Neural progenitor cell (in vitro differentiated cells): ENCODE measurements at regions not wholly inside any gene's neighbourhood (a gene's known extent, or its start where the extent isn't known, plus 50 kb on each side); places are given as distances from the start of the nearest gene placed in this dataset.

Experiments
- DNase-seq: peaks from one replicate; pipeline ENCODE4 v3.0.0-alpha.2; 2016; ENCODE audit warnings: low spot score
- H2AFZ ChIP-seq: fragments of 200-600 bp; sonication (generic); replicated peaks from 2 replicates; pipeline ENCODE4 v1.6.1; 2016; ENCODE audit warnings: antibody characterized with exemption
- H3F3A ChIP-seq: fragments of 200-600 bp; sonication (generic); 2 replicates; pipeline ENCODE4 v1.6.1; 2016; ENCODE audit warnings: antibody characterized with exemption, low read depth
- H3K27ac ChIP-seq: fragments of 200-600 bp; sonication (generic); 2 replicates; pipeline ENCODE4 v1.5.1; 2016; ENCODE audit warnings: mild to moderate bottlenecking
- H3K27me3 ChIP-seq: fragments of 200-600 bp; sonication (generic); 2 replicates; pipeline ENCODE4 v1.6.1; 2016; ENCODE audit warnings: mild to moderate bottlenecking, moderate library complexity
- H3K36me3 ChIP-seq: fragments of 200-600 bp; sonication (generic); 2 replicates; pipeline ENCODE4 v1.5.1; 2016
- H3K4me1 ChIP-seq: fragments of 200-600 bp; sonication (generic); 2 replicates; pipeline ENCODE4 v1.6.1; 2016; ENCODE audit warnings: mixed run types
- H3K4me2 ChIP-seq: fragments of 200-600 bp; sonication (generic); 2 replicates; pipeline ENCODE4 v1.6.1; 2016
- H3K4me3 ChIP-seq: fragments of 200-600 bp; sonication (generic); 2 replicates; pipeline ENCODE4 v1.5.1; 2016
- H3K79me2 ChIP-seq: fragments of 200-600 bp; sonication (generic); 2 replicates; pipeline ENCODE4 v1.6.1; 2016; ENCODE audit warnings: low read depth
- H3K9ac ChIP-seq: fragments of 200-600 bp; sonication (generic); 2 replicates; pipeline ENCODE4 v1.6.1; 2016
- H3K9me3 ChIP-seq: fragments of 200-600 bp; sonication (generic); 2 replicates; pipeline ENCODE4 v1.5.1; 2016; ENCODE audit warnings: low read depth
- H4K20me1 ChIP-seq: fragments of 200-600 bp; sonication (generic); 2 replicates; pipeline ENCODE4 v1.6.1; 2016; ENCODE audit warnings: low read depth
- H3K27ac Mint-ChIP-seq: 3 replicates; pipeline ENCODE4 v1.8.0; 2021; ENCODE audit warnings: mixed read lengths
- H3K27me3 Mint-ChIP-seq: 2 replicates; pipeline ENCODE4 v1.8.0; 2022; ENCODE audit warnings: low read depth, mild to moderate bottlenecking, inconsistent platforms, moderate library complexity, mixed read lengths; ENCODE audit not compliant: insufficient read depth
- H3K36me3 Mint-ChIP-seq: 3 replicates; pipeline ENCODE4 v1.8.0; 2021; ENCODE audit warnings: mixed read lengths
- H3K4me1 Mint-ChIP-seq: 3 replicates; pipeline ENCODE4 v1.8.0; 2021; ENCODE audit warnings: mixed read lengths
- H3K4me3 Mint-ChIP-seq: 3 replicates; pipeline ENCODE4 v1.8.0; 2021; ENCODE audit warnings: mild to moderate bottlenecking, moderate library complexity, mixed read lengths
- H3K9me3 Mint-ChIP-seq: 3 replicates; pipeline ENCODE4 v1.8.0; 2020; ENCODE audit warnings: mixed read lengths
- CTCF ChIP-seq: fragments of 200-600 bp; sonication (generic); IDR thresholded peaks from 2 replicates; pipeline ENCODE4 v1.5.1; 2017; ENCODE audit warnings: antibody characterized with exemption, mild to moderate bottlenecking
- EZH2 ChIP-seq: fragments of 200-600 bp; sonication (generic); IDR thresholded peaks from 2 replicates; pipeline ENCODE4 v1.6.1; 2017; ENCODE audit warnings: antibody characterized with exemption, mild to moderate bottlenecking, moderate library complexity
- EZH2phosphoT487 ChIP-seq: fragments of 200-600 bp; sonication (generic); IDR thresholded peaks from 2 replicates; pipeline ENCODE4 v1.6.1; 2017; ENCODE audit warnings: antibody characterized with exemption

GRCh38 chr3:181955566-181955965 is 243.8 kb downstream of the SOX2 start:
- Mint-ChIP-seq H3K36me3 (no peaks in the 10 kb centered on the region), H3K4me1 (peaks cover 16% of the 10 kb centered on the region), H3K4me3 (no peak overlapping the region), H3K27me3 (peaks cover 4% of the 10 kb centered on the region), H3K27ac (no peak overlapping the region), H3K9me3 (no peaks in the 10 kb centered on the region)
- peaks cover 20% of the 10 kb centered on the region for H3F3A ChIP-seq
- H4K20me1 ChIP-seq, result no peaks in the 10 kb centered on the region
- H3K9me3 ChIP-seq, result no peaks in the 10 kb centered on the region
- H3K4me1 ChIP-seq, result peaks cover 15% of the 10 kb centered on the region
- H3K27ac ChIP-seq, result no peak overlapping the region
- TF ChIP-seq CTCF (no peak), EZH2 (no peak), EZH2phosphoT487 (no peak)
- no peak overlapping the region for H2AFZ ChIP-seq
- DNase-seq, result no peak
- H3K36me3 ChIP-seq, result no peaks in the 10 kb centered on the region
- no peak overlapping the region for H3K4me3 ChIP-seq
- H3K4me2 ChIP-seq, result no peak overlapping the region
- H3K27me3 ChIP-seq, result no peaks in the 10 kb centered on the region
- H3K79me2 ChIP-seq, result no peaks in the 10 kb centered on the region
- no peak overlapping the region for H3K9ac ChIP-seq

GRCh38 chr3:181956122-181956521 is 244.4 kb downstream of the SOX2 start:
- Mint-ChIP-seq H3K27me3 (peaks cover 4% of the 10 kb centered on the region), H3K36me3 (no peaks in the 10 kb centered on the region), H3K4me1 (peaks cover 16% of the 10 kb centered on the region), H3K9me3 (no peaks in the 10 kb centered on the region), H3K27ac (no peak overlapping the region), H3K4me3 (no peak overlapping the region)
- Histone ChIP-seq H3K9me3 (no peaks in the 10 kb centered on the region), H3F3A (peaks cover 20% of the 10 kb centered on the region), H3K4me3 (no peak overlapping the region), H3K79me2 (no peaks in the 10 kb centered on the region), H3K27me3 (no peaks in the 10 kb centered on the region), H3K9ac (no peak overlapping the region), H4K20me1 (no peaks in the 10 kb centered on the region), H3K4me2 (no peak overlapping the region), H3K4me1 (peaks cover 15% of the 10 kb centered on the region), H3K27ac (no peak overlapping the region), H3K36me3 (no peaks in the 10 kb centered on the region), H2AFZ (peak overlapping the region; percentile 69)
- DNase-seq, result no peak
- no peak for TF ChIP-seq CTCF
- no peak for TF ChIP-seq EZH2phosphoT487
- no peak for TF ChIP-seq EZH2

- Histone ChIP-seq H3K27me3 (no peaks in the 10 kb centered on the region), H3K9ac (no peak overlapping the region), H3K4me2 (peak overlapping the region; percentile 65), H3K27ac (peak overlapping the region; percentile 68), H3K9me3 (no peaks in the 10 kb centered on the region), H3K36me3 (no peaks in the 10 kb centered on the region), H3K4me3 (peak overlapping the region; percentile 7), H3F3A (peaks cover 19% of the 10 kb centered on the region), H3K4me1 (peaks cover 33% of the 10 kb centered on the region), H3K79me2 (no peaks in the 10 kb centered on the region), H4K20me1 (no peaks in the 10 kb centered on the region), H2AFZ (peak overlapping the region; percentile 8)
- Mint-ChIP-seq H3K27me3 (peaks cover 3% of the 10 kb centered on the region), H3K36me3 (no peaks in the 10 kb centered on the region), H3K9me3 (no peaks in the 10 kb centered on the region), H3K4me3 (no peak overlapping the region), H3K27ac (peak overlapping the region; percentile 70), H3K4me1 (peaks cover 20% of the 10 kb centered on the region)
- TF ChIP-seq CTCF, result no peak
- TF ChIP-seq EZH2phosphoT487, result no peak
- no peak for TF ChIP-seq EZH2
- peak; percentile 68 for DNase-seq
Observed at GRCh38 chr3:181966393-181966792, 254.7 kb downstream of the SOX2 start.
